ENCODE measurements at regions not wholly inside any gene's neighbourhood (a gene's known extent, or its start where the extent isn't known, plus 50 kb on each side); places are given as distances from the start of the nearest gene placed in this dataset.

DNA sequence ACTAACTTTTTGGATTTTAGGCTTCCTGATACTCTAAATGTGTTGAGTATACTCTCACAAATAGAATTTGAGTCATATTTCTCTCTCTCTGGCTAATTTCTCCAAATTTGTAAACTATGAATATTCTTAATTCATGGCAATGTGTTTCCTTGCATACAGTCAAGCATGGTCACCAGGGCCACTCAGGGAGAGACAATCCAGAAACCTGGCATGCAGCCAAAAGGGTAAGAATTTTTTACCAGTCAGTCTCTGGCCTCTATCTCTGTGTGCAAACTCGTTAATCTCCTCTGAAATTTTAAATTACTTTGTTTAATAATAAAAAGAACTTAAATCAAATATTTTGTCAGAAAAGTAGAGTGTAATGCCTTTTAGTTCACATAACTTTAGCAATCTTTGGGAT is 179.8 kb downstream of the OR13H1 start:
- no peaks in the 10 kb centered on the region for H3K4me1 ChIP-seq
- H3K4me3 ChIP-seq, result no peak overlapping the region
- TF ChIP-seq, protein P1, sequence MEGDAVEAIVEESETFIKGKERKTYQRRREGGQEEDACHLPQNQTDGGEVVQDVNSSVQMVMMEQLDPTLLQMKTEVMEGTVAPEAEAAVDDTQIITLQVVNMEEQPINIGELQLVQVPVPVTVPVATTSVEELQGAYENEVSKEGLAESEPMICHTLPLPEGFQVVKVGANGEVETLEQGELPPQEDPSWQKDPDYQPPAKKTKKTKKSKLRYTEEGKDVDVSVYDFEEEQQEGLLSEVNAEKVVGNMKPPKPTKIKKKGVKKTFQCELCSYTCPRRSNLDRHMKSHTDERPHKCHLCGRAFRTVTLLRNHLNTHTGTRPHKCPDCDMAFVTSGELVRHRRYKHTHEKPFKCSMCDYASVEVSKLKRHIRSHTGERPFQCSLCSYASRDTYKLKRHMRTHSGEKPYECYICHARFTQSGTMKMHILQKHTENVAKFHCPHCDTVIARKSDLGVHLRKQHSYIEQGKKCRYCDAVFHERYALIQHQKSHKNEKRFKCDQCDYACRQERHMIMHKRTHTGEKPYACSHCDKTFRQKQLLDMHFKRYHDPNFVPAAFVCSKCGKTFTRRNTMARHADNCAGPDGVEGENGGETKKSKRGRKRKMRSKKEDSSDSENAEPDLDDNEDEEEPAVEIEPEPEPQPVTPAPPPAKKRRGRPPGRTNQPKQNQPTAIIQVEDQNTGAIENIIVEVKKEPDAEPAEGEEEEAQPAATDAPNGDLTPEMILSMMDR (IDR thresholded peaks at IDR 0.05), result no peak
- H3K27ac ChIP-seq, result no peak overlapping the region
- H3K36me3 ChIP-seq, result no peaks in the 10 kb centered on the region
- no peaks in the 10 kb centered on the region for H3K27me3 ChIP-seq
- peaks cover 0 to 14% of the 10 kb centered on the region in 2 donors for H3K9me3 ChIP-seq
- DNase-seq (ENCODE audit: low spot score), result no peak

DNA sequence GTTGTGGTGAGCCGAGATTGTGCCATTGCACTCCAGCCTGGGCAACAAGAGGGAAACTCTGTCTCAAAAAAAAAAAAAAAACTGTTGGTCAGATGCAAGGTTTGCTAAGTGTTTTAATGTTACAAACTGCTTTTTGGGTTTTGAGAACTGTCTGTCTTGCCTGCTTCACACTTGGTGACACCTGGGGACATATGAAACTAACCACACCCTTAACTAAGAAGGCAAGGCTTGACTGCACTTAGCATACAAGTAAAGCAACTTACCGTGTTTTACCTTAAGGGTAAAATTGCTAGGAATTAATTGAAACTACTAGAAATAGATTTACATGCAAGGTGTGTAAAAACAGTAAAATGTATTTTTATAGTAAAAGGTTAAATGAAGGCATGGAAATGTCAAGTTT is 180.4 kb downstream of the OR13H1 start:
- TF ChIP-seq, protein P1 (IDR thresholded peaks at IDR 0.05), result no peak
- Histone ChIP-seq H3K4me3 (no peak overlapping the region), H3K36me3 (no peaks in the 10 kb centered on the region), H3K9me3 (peaks cover 0 to 14% of the 10 kb centered on the region in 2 donors), H3K27me3 (no peaks in the 10 kb centered on the region), H3K27ac (no peak overlapping the region), H3K4me1 (no peaks in the 10 kb centered on the region)
- DNase-seq (ENCODE audit: low spot score), result no peak

DNA sequence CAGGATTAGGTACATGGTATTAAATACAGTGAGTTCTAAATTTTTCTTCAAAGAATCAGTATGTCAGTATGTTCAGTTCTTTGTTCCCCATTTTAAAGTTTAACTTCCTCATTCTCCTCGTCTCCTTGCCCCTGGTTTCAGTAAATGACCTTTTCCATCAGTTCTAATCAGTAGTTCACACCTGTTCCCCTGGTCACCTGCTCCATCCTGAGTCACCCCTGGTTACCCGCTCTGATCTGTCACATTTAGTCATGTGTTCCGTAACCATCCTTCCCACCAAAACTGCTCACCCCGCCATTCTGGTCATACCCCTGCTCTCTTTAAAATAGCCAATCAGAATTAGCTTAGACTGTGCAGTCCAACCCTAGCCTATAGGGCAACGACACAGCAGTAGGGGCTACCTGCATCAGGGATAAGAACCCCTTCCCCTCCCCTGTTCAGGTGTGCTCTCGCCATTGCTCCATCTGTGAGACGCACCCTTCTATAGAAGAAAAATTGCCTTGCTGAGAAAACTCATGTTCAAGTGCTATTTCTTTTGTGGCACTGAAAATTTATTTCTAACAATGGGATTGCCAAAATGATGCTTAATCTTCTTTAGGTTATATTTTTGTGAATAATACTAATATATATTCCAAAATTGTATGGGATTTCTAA is 181.3 kb downstream of the OR13H1 start:
- DNase-seq (ENCODE audit: low spot score), result no peak
- TF ChIP-seq, protein P1 (IDR thresholded peaks at IDR 0.05), result no peak
- no peaks in the 10 kb centered on the region for H3K4me1 ChIP-seq
- peaks cover 0 to 14% of the 10 kb centered on the region in 2 donors for H3K9me3 ChIP-seq
- no peaks in the 10 kb centered on the region for H3K27me3 ChIP-seq
- no peak overlapping the region for H3K27ac ChIP-seq
- no peaks in the 10 kb centered on the region for H3K36me3 ChIP-seq
- H3K4me3 ChIP-seq, result no peak overlapping the region

DNA sequence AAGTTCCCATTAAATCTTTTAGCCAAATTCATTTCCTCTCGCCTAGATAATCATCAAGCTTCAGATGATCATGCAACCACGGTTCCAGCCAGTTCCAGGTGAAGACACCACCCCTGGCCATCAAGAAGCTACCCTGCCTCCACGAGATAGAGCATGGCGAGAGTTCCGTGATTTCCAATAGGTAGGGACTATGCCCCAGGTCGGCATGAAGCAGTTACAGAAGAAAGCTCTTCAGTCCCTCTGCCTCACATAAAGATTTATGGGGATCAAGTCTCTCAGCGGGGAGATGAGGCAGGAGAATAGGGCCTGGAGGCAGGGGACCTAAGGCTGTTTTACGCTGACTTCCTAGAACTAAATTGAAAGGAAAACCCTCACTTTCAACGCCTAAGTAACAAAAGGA is 183.9 kb downstream of the OR13H1 start:
- no peak overlapping the region for H3K27ac ChIP-seq
- no peaks in the 10 kb centered on the region for H3K36me3 ChIP-seq
- TF ChIP-seq, protein P1 (IDR thresholded peaks at IDR 0.05), result no peak
- DNase-seq (ENCODE audit: low spot score), result no peak
- no peaks in the 10 kb centered on the region for H3K9me3 ChIP-seq
- H3K4me1 ChIP-seq, result no peaks in the 10 kb centered on the region
- peak overlapping the region in 1 of 2 donors; percentile 51 for H3K4me3 ChIP-seq
- no peaks in the 10 kb centered on the region for H3K27me3 ChIP-seq

DNA sequence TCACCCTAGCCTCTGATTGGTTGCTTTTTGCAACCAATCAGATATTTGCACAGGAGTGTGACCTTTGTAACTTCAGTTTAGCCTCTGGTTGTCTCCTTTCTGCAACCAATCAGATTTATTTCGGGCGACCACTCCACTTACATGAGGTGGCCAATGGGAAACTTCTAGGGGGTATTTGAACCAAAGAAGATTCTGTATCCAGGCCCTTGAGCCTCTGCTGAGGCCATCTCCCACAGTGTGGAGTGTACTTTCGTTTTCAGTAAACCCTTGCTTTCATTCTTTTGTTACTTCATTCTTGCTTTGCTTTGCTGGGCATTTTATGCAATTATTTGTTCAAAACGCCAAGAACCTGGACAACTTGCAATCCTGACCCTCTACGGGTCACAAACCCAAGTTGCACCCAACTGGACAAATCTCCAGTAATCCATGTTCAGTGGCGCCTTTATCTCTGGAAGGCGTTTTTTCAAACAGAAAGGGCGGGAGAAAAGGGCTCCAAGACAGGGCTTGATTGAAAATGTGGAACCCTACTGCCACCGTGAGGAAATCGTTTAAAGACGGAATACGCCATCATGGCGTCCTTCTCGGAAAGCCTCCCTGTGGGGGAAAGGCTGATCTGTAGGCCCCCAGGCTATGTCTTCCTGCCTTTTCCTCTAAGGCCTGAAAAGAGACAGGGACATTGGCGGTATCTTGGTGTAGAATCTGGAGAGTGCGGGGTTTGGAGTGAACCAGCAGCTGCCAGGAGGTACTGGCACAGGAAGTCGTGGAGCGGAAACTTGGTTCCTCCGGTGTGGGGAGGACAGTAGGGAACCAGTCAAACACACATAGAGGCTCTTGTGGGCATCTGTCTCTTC is 184.6 kb downstream of the OR13H1 start:
- Histone ChIP-seq H3K4me1 (no peaks in the 10 kb centered on the region), H3K9me3 (no peaks in the 10 kb centered on the region), H3K27ac (peak overlapping the region; percentile 79 to 83), H3K36me3 (no peaks in the 10 kb centered on the region), H3K4me3 (peak overlapping the region; percentile 37 to 51), H3K27me3 (no peaks in the 10 kb centered on the region)
- TF ChIP-seq, protein P1 (IDR thresholded peaks at IDR 0.05), result peak; percentile 41 to 52
- peak; percentile 79 for DNase-seq (ENCODE audit: low spot score)
